Uterus (tissue), 3 donors: ENCODE measurements at regions not wholly inside any gene's neighbourhood (a gene's known extent, or its start where the extent isn't known, plus 50 kb on each side); places are given as distances from the start of the nearest gene placed in this dataset.

Experiments
- DNase-seq, 2 donors: peaks; one replicate each; pipeline ENCODE4 v3.0.0-alpha.2; 2019 to 2020
- H3K27ac ChIP-seq, 2 donors: fragments of 200-600 bp; sonication (generic); 1 replicate in 1 of 2; 2 replicates in 1 of 2; pipeline ENCODE4 v1.5.1; 2016 to 2018
- H3K27me3 ChIP-seq, 2 donors: fragments of 200-600 bp; sonication (generic); one replicate each; pipeline ENCODE4 v1.5.1; 2018 to 2019; ENCODE audit warnings: control low read depth in 1 of 2
- H3K36me3 ChIP-seq, 2 donors: fragments of 200-600 bp; sonication (generic); one replicate each; pipeline ENCODE4 v1.5.1; 2019; ENCODE audit warnings: control low read depth in 1 of 2
- H3K4me1 ChIP-seq, 2 donors: fragments of 200-600 bp; sonication (generic); one replicate each; pipeline ENCODE4 v1.5.1; 2018 to 2019; ENCODE audit warnings: control low read depth in 1 of 2
- H3K4me3 ChIP-seq, 2 donors: fragments of 200-600 bp; sonication (generic); 1 replicate in 1 of 2; 2 replicates in 1 of 2; pipeline ENCODE4 v1.5.1; 2018 to 2019; ENCODE audit warnings: mild to moderate bottlenecking in 1 of 2
- H3K9me3 ChIP-seq, 2 donors: fragments of 200-600 bp; sonication (generic); one replicate each; pipeline ENCODE4 v1.5.1; 2019; ENCODE audit warnings: control low read depth in 1 of 2
- CTCF ChIP-seq, 4 experiments: fragments of 200-600 bp in 2 of 4; fragments of 450-650 bp in 2 of 4; sonication (generic) in 2 of 4; IDR thresholded peaks; one replicate each; pipeline ENCODE4 v1.5.1; 2016 to 2019; ENCODE audit warnings: antibody characterized with exemption in 4 of 4, mild to moderate bottlenecking in 2 of 4, moderate library complexity in 1 of 4
- POLR2A ChIP-seq, 2 donors: fragments of 450-650 bp; IDR thresholded peaks; one replicate each; pipeline ENCODE4 v1.6.1; 2016; ENCODE audit warnings: antibody characterized with exemption in 2 of 2, mild to moderate bottlenecking in 1 of 2, moderate library complexity in 1 of 2
- intact Hi-C: fragments of 100-400 bp; cut with DNase I; formaldehyde crosslinking; loops from one replicate; pipeline ENCODE4 v1.15.1; 2023; ENCODE audit warnings: low total_unique reads
- donor health status: DM: yes; HTN: yes; CAD: no.

GRCh38 chr2:120548627-120549608, 186.8 kb upstream of the GLI2 start:
- no peak for DNase-seq
- Histone ChIP-seq H3K27me3 (no peaks in the 10 kb centered on the region), H3K27ac (no peak overlapping the region), H3K36me3 (no peaks in the 10 kb centered on the region), H3K4me3 (no peak overlapping the region), H3K4me1 (peaks cover 0 to 6% of the 10 kb centered on the region in 2 donors), H3K9me3 (no peaks in the 10 kb centered on the region)
- intact Hi-C loops = no loop called here
- TF ChIP-seq POLR2A (IDR thresholded peaks at IDR 0.05) (no peak), CTCF (IDR thresholded peaks at IDR 0.05) (no peak)

- Histone ChIP-seq H3K4me1 (peaks cover 0 to 6% of the 10 kb centered on the region in 2 donors), H3K4me3 (no peak overlapping the region), H3K27me3 (no peaks in the 10 kb centered on the region), H3K9me3 (no peaks in the 10 kb centered on the region), H3K36me3 (no peaks in the 10 kb centered on the region), H3K27ac (no peak overlapping the region)
- no peak for DNase-seq
- intact Hi-C loops = no loop called here
- TF ChIP-seq POLR2A (IDR thresholded peaks at IDR 0.05) (no peak), CTCF (IDR thresholded peaks at IDR 0.05) (no peak)
Measured at GRCh38 chr2:120549841-120550240, 185.8 kb upstream of the GLI2 start.

GRCh38 chr2:120550282-120550681, 185.4 kb upstream of the GLI2 start:
- H3K27me3 ChIP-seq = no peaks in the 10 kb centered on the region
- H3K4me1 ChIP-seq = peaks cover 0 to 6% of the 10 kb centered on the region in 2 donors

GRCh38 chr2:120550893-120551446, 184.7 kb upstream of the GLI2 start:
- H3K27ac ChIP-seq = no peak overlapping the region

More at GRCh38 chr2:120550282-120550681, 185.4 kb upstream of the GLI2 start:
- H3K27ac ChIP-seq = no peak overlapping the region
- H3K4me3 ChIP-seq = no peak overlapping the region
- H3K9me3 ChIP-seq = no peaks in the 10 kb centered on the region
- H3K36me3 ChIP-seq = no peaks in the 10 kb centered on the region
- intact Hi-C loops = no loop called here
- DNase-seq = no peak
- no peak for TF ChIP-seq CTCF (IDR thresholded peaks at IDR 0.05)
- no peak for TF ChIP-seq POLR2A (IDR thresholded peaks at IDR 0.05)

More at GRCh38 chr2:120550893-120551446, 184.7 kb upstream of the GLI2 start:
- no peak for TF ChIP-seq POLR2A (IDR thresholded peaks at IDR 0.05)
- TF ChIP-seq CTCF (IDR thresholded peaks at IDR 0.05) = no peak
- Histone ChIP-seq H3K4me3 (no peak overlapping the region), H3K4me1 (peaks cover 0 to 6% of the 10 kb centered on the region in 2 donors), H3K36me3 (no peaks in the 10 kb centered on the region), H3K27me3 (no peaks in the 10 kb centered on the region), H3K9me3 (no peaks in the 10 kb centered on the region)
- intact Hi-C loops = no loop called here
- DNase-seq = no peak
